ENCODE measurements at regions not wholly inside any gene's neighbourhood (a gene's known extent, or its start where the extent isn't known, plus 50 kb on each side); places are given as distances from the start of the nearest gene placed in this dataset.

GRCh38 chrX:15946783-15947580, 92.4 kb upstream of the AP1S2 start:
- TF ChIP-seq ZNF274 (IDR thresholded peaks at IDR 0.05; ENCODE audit: low read depth, low read length) (no peak), YY1 (IDR thresholded peaks at IDR 0.05; ENCODE audit: insufficient read depth, insufficient read length) (no peak), SUZ12 (IDR thresholded peaks at IDR 0.05; ENCODE audit: extremely low read depth, insufficient read depth, insufficient read length) (no peak)
